NB4 (cell line): ENCODE measurements at regions not wholly inside any gene's neighbourhood (a gene's known extent, or its start where the extent isn't known, plus 50 kb on each side); places are given as distances from the start of the nearest gene placed in this dataset.
A peak's percentile ranks its signal among the peaks of the same experiment; 100 is the strongest.
"Not testable (repeated sequence)": the region's sequence is repeated elsewhere in the genome, so short reads cannot be mapped to it uniquely, and the experiment has no call there.

Source experiments
- DNase-seq: peaks from one replicate; pipeline ENCODE4 v3.0.0; 2010; ENCODE audit warnings: low read depth
- H3K4me3 ChIP-seq: one replicate; pipeline ENCODE4 v1.5.1; 2011; ENCODE audit warnings: mild to moderate bottlenecking, low read depth, low read length, moderate library complexity
- MYC ChIP-seq: IDR thresholded peaks from 2 replicates; pipeline ENCODE4 v1.6.1; 2011; ENCODE audit warnings: low read depth, low read length
- POLR2A ChIP-seq: IDR thresholded peaks from 2 replicates; pipeline ENCODE4 v1.6.1; 2011; ENCODE audit warnings: mild to moderate bottlenecking; ENCODE audit not compliant: insufficient read length; ENCODE audit errors: extremely low read depth
- TF ChIP-seq, protein P1 (sequence below): IDR thresholded peaks from one replicate; pipeline ENCODE4 v1.5.1; 2012; ENCODE audit warnings: low read depth, low read length
- TF ChIP-seq, protein P2 (sequence below): IDR thresholded peaks from 2 replicates; pipeline ENCODE4 v1.6.1; 2011; ENCODE audit warnings: low read depth, low read length

DNA sequence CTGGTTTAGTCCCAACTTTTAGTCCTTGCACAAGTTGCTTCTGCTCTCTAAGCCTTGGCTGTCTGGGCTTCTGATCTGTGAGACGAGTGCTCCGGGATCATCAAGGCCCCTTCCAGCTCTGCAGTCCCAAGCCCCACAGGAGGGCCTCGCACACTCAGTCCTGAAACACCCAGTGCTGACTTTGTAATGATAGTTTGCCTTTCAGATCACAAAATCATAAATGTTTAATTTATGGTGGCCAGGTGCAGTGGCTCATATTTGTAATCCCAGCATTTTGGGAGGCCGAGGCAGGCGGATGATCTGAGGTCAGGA, 95.9 kb upstream of the SLC25A48 start:
- TF ChIP-seq POLR2A: no peak
- TF ChIP-seq MYC: no peak
- TF ChIP-seq, protein P1, sequence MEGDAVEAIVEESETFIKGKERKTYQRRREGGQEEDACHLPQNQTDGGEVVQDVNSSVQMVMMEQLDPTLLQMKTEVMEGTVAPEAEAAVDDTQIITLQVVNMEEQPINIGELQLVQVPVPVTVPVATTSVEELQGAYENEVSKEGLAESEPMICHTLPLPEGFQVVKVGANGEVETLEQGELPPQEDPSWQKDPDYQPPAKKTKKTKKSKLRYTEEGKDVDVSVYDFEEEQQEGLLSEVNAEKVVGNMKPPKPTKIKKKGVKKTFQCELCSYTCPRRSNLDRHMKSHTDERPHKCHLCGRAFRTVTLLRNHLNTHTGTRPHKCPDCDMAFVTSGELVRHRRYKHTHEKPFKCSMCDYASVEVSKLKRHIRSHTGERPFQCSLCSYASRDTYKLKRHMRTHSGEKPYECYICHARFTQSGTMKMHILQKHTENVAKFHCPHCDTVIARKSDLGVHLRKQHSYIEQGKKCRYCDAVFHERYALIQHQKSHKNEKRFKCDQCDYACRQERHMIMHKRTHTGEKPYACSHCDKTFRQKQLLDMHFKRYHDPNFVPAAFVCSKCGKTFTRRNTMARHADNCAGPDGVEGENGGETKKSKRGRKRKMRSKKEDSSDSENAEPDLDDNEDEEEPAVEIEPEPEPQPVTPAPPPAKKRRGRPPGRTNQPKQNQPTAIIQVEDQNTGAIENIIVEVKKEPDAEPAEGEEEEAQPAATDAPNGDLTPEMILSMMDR: no peak
- TF ChIP-seq, protein P2, sequence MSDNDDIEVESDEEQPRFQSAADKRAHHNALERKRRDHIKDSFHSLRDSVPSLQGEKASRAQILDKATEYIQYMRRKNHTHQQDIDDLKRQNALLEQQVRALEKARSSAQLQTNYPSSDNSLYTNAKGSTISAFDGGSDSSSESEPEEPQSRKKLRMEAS: no peak
- no peak overlapping the region for H3K4me3 ChIP-seq
- no peak for DNase-seq

DNA sequence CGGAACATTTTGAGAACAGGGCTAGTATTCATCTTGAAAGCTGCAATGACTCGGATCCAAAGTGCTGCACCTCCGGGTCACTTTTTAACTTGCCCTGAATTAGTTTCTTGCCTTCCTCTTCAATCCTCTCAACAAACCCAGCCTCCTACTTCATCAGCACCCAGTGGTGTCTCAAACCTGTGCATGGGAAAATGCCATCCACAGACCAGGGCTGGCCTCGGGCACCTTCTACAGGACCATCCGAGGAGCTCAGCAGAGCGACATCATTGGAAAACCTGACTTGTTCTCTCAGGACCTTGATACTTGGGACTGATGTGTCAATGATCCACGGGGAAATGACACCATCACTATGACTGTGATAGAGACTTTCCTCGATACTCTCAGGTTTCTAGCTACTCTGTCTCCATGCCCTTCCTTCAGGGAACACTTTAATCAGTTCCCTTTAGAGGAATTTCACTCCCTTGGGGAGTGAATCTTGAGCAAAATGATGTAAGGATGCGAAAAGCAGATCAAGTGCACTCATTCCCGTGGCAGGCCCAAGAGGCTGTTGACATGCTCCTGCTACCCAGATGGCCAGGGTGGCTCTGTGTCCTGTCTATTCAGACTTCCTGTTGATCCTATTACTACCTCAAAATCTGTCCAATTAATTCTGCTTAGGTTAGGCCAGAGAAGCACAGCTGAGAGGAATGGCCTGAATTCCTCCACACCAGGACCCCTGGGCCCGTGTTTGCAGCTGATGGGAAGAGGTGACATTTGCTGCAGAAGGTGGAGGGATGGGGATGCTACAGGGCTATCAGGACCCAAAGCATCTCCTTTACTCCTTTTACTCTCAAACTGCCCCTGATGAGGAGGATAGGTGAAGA, 96.5 kb upstream of the SLC25A48 start:
- no peak for DNase-seq
- TF ChIP-seq, protein P1: no peak
- no peak for TF ChIP-seq MYC
- TF ChIP-seq, protein P2: no peak
- no peak for TF ChIP-seq POLR2A
- H3K4me3 ChIP-seq: no peak overlapping the region

DNA sequence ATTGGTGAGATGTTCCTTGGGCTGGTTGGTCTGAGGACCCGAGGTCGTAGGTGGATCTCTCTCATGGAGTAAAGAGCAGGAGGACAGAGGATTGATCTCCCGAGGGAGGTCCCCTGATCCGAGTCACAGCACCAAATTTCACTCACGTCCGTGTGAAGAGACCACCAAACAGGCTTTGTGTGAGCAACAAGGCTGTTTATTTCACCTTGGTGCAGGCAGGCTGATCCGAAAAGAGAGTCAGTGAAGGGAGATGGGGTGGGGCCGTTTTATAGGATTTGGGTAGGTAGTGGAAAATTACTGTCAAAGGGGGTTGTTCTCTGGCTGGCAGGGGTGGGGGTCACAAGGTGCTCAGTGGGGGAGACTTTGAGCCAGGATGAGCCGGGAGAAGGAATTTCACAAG, 97.5 kb upstream of the SLC25A48 start:
- DNase-seq: not testable (repeated sequence)

DNA sequence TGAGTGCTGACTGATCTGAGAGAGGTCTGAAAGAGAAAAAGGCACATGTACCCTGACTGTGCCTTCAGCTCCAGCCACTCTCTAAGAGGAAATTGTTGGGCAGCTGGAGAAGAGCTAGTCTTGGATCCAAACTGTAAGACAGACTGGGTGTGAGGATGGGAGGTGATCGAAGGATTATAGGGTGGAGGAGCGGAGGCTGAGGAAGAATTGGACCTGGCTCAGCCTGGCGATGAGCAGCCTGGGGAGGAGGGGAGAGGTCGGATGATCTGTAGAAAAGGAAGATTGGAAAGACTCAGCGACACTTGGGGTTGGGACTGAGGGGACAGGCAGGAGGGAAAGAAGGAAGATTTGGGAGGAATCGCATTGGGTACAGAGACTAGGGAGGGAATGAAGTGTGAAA, 98.6 kb upstream of the SLC25A48 start:
- TF ChIP-seq, protein P1: no peak
- TF ChIP-seq POLR2A (no peak), MYC (no peak)
- TF ChIP-seq, protein P2: no peak
- DNase-seq: no peak

More for the DNA sequence above, 97.5 kb upstream of the SLC25A48 start:
- not testable (repeated sequence) for H3K4me3 ChIP-seq

DNA sequence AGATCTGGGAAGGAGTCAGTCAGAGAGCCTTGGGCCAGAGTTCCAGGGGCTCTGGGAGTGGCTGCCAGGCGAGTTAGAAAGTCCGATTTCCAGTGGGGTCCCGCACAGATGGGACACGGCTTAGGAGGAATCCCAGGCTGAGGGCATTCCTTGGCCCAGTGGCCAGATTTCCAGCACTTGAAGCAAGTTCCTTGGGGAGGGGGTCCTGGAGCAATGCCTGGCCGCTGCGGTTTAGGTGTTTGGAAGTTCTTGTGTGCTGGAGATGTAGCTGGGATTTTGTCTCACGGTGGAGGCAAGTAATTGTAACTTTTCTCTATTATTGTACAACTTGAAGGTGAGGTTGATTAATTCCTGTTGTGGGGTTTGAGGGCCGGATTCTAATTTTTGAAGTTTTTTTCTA, 99.5 kb upstream of the SLC25A48 start:
- not testable (repeated sequence) for DNase-seq, H3K4me3 ChIP-seq

More for the DNA sequence above, 98.6 kb upstream of the SLC25A48 start:
- H3K4me3 ChIP-seq: no peak overlapping the region

DNA sequence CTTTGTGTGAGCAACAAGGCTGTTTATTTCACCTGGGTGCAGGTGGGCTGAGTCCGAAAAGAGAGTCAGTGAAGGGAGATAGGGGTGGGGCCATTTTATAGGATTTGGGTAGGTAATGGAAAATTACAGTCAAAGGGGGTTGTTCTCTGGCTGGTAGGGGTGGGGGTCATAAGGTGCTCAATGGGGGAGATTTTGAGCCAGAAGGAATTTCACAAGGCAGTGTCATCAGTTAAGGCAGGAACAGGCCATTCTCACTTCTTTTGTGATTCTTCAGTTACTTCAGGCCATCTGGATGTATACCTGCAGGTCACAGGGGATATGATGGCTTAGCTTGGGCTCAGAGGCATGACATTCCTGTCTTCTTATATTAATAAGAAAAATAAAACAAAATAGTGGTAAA, 103.4 kb upstream of the SLC25A48 start:
- not testable (repeated sequence) for DNase-seq, H3K4me3 ChIP-seq

DNA sequence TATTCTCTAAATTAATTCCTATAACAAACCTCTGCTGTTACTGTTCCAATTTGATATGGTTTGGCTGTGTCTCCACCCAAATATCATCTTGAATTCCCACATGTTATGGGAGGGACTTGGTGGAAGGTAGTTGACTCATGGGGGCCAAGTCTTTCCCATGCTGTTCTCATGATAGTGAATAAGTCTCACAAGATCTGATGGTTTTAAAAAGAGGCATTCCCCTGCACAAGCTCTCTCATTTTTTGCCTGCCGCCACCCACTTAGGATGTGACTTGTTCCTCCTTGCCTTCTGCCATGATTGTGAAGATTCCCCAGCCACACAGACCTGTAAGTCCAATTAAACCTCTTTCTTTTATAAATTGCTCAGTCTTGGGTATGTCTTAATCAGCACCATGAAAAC, 104.3 kb upstream of the SLC25A48 start:
- not testable (repeated sequence) for H3K4me3 ChIP-seq

DNA sequence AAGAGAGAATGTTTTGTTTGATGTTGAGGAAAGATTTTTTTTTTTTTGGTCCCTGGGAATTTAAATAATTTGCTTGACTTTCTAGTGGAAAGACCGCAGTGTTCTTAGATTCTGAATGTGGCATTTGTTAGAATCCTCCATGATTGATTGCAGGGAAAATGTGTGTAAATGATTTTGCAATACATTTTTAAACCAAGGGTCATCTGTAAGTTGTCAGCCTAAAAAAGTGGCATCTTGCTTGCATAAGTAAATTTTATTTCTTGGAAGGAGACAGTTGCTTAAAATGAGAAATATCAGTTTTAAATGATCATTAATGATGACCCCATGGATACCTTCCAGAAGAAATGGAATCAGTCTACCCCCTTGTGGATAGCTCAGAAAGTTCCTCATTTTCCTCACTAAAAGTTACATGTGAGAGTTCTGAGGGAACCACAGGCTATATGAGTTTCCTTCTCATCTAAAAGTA, 105.1 kb upstream of the SLC25A48 start:
- H3K4me3 ChIP-seq: no peak overlapping the region
- no peak for TF ChIP-seq POLR2A
- TF ChIP-seq, protein P2: no peak
- TF ChIP-seq, protein P1: peak; percentile 8
- peak; percentile 28 for DNase-seq

More for the DNA sequence above, 104.3 kb upstream of the SLC25A48 start:
- not testable (repeated sequence) for DNase-seq
